Kidney epithelial cell (primary cell): ENCODE measurements at regions not wholly inside any gene's neighbourhood (a gene's known extent, or its start where the extent isn't known, plus 50 kb on each side); places are given as distances from the start of the nearest gene placed in this dataset.

Experiments
- DNase-seq: peaks from one replicate; pipeline ENCODE4 v3.0.0-alpha.2; 2010; ENCODE audit warnings: low read depth
- H3K27me3 ChIP-seq: 2 replicates; pipeline ENCODE4 v1.6.0; 2011; ENCODE audit warnings: low read length; ENCODE audit not compliant: control insufficient read depth, insufficient read depth
- H3K36me3 ChIP-seq: 2 replicates; pipeline ENCODE4 v1.5.1; 2011; ENCODE audit warnings: low read length; ENCODE audit not compliant: control insufficient read depth, insufficient read depth
- H3K4me3 ChIP-seq: 2 replicates; pipeline ENCODE4 v1.5.1; 2011; ENCODE audit warnings: low read depth, mild to moderate bottlenecking, control low read depth, low read length
- CTCF ChIP-seq: IDR thresholded peaks from 2 replicates; pipeline ENCODE4 v1.5.1; 2011; ENCODE audit warnings: mild to moderate bottlenecking, moderate library complexity, low read length, control low read depth, inconsistent platforms; ENCODE audit not compliant: insufficient read depth, poor library complexity, severe bottlenecking

DNA sequence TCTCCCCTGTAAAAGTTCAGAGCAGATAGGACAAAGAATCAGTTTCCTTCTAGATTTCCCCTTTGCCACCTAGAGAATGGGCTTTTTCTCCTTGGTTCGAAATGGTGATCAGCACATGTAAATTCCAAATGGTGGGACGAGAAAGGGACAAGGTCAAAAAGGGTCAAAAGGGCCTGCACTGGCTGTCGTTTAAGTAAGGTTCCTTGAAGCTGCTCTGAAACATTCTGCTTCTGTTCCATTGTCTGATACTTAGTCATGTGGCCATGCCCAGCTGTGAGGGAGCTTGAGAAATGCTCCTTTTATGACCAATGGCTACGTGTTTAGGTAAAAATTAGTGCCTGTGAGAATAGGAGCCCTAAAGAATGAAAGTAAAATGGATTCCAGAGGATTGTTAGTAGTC, 165.9 kb upstream of the CENPE start:
- no peak for TF ChIP-seq CTCF
- no peaks in the 10 kb centered on the region for H3K27me3 ChIP-seq
- no peak overlapping the region for H3K4me3 ChIP-seq
- H3K36me3 ChIP-seq = no peaks in the 10 kb centered on the region
- no peak for DNase-seq

- Histone ChIP-seq H3K4me3 (no peak overlapping the region), H3K36me3 (no peaks in the 10 kb centered on the region), H3K27me3 (no peaks in the 10 kb centered on the region)
- no peak for DNase-seq
- no peak for TF ChIP-seq CTCF
Measured at GRCh38 chr4:103361926-103362325, 163.8 kb upstream of the CENPE start.

DNA sequence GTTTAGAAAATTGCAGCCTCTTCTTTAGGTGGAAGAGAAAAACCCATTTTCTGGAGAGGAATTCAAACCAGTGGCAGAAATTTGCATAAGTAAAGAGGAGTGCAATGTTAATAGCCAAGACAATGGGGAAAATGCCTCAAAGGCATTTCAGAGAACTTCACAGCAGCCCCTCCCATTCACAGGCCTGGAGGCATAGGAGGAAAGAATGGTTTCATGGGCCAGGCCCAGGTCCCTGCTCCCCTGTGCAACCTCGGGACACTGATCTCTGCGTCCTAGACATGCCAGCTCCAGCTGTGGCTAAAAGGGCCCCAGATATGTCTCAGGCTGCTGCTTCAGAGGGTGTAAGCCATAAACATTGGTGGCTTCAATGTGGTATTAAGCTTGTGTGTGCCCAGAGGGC, 161.8 kb upstream of the CENPE start:
- Histone ChIP-seq H3K36me3 (no peaks in the 10 kb centered on the region), H3K4me3 (no peak overlapping the region), H3K27me3 (no peaks in the 10 kb centered on the region)
- TF ChIP-seq CTCF = no peak
- no peak for DNase-seq

DNA sequence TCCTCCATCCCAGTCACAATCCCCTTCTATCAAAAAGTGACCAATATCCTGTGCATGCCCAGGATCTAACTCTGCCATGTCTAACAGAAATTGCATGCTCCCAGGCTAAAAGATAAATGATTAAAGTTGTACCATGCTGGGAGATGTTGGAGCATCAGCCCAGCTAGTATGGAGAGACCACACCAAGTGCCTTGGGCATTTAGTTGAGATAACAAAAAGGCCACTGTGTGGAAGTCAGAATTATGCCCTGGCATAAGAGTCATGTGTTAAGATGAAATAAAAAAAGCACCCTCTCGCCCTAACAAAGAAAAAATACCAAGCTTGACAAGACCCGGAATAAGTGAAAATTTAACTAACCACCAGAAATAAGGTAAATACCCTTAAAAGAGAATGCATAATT, 155.9 kb upstream of the CENPE start:
- DNase-seq = no peak
- TF ChIP-seq CTCF = no peak
- H3K27me3 ChIP-seq = no peaks in the 10 kb centered on the region

GRCh38 chr4:103329642-103330041, 131.5 kb upstream of the CENPE start:
- no peak for TF ChIP-seq CTCF
- no peaks in the 10 kb centered on the region for H3K36me3 ChIP-seq
- H3K4me3 ChIP-seq = no peak overlapping the region
- no peak for DNase-seq
- H3K27me3 ChIP-seq = no peaks in the 10 kb centered on the region

More for the DNA sequence above, 155.9 kb upstream of the CENPE start:
- Histone ChIP-seq H3K4me3 (no peak overlapping the region), H3K36me3 (no peaks in the 10 kb centered on the region)

- TF ChIP-seq CTCF = no peak
- H3K27me3 ChIP-seq = no peaks in the 10 kb centered on the region
- DNase-seq = no peak
Measured at GRCh38 chr4:103324811-103325210, 126.7 kb upstream of the CENPE start.

More at GRCh38 chr4:103324811-103325210, 126.7 kb upstream of the CENPE start:
- Histone ChIP-seq H3K36me3 (no peaks in the 10 kb centered on the region), H3K4me3 (no peak overlapping the region)
